ENCODE measurements at regions not wholly inside any gene's neighbourhood (a gene's known extent, or its start where the extent isn't known, plus 50 kb on each side); places are given as distances from the start of the nearest gene placed in this dataset.

GRCh38 chr3:182565916-182566796 is 227.1 kb upstream of the ATP11B start:
- TF ChIP-seq CTCF (IDR thresholded peaks at IDR 0.05): no peak
- TF ChIP-seq POLR2A (IDR thresholded peaks at IDR 0.05): no peak

Measured in uterus (tissue), 2 donors.